Epithelial cell of proximal tubule (primary cell): ENCODE measurements at regions not wholly inside any gene's neighbourhood (a gene's known extent, or its start where the extent isn't known, plus 50 kb on each side); places are given as distances from the start of the nearest gene placed in this dataset.

ENCODE experiments used
- DNase-seq: peaks from one replicate; pipeline ENCODE4 v3.0.0-alpha.2; 2011; ENCODE audit warnings: low read depth
- H3K4me3 ChIP-seq: 2 replicates; pipeline ENCODE4 v1.5.1; 2011; ENCODE audit warnings: low read depth, mild to moderate bottlenecking, low read length
- TF ChIP-seq, protein P1 (sequence below): conservative IDR thresholded peaks from 2 replicates; pipeline ENCODE4 v1.5.1; 2012; ENCODE audit warnings: low read depth, mild to moderate bottlenecking, low read length

- no peak for DNase-seq
- TF ChIP-seq, protein P1, sequence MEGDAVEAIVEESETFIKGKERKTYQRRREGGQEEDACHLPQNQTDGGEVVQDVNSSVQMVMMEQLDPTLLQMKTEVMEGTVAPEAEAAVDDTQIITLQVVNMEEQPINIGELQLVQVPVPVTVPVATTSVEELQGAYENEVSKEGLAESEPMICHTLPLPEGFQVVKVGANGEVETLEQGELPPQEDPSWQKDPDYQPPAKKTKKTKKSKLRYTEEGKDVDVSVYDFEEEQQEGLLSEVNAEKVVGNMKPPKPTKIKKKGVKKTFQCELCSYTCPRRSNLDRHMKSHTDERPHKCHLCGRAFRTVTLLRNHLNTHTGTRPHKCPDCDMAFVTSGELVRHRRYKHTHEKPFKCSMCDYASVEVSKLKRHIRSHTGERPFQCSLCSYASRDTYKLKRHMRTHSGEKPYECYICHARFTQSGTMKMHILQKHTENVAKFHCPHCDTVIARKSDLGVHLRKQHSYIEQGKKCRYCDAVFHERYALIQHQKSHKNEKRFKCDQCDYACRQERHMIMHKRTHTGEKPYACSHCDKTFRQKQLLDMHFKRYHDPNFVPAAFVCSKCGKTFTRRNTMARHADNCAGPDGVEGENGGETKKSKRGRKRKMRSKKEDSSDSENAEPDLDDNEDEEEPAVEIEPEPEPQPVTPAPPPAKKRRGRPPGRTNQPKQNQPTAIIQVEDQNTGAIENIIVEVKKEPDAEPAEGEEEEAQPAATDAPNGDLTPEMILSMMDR, result no peak
- H3K4me3 ChIP-seq, result no peak overlapping the region
Observed at GRCh38 chr6:153538491-153538890, 407.4 kb upstream of the RGS17 start.

- no peak overlapping the region for H3K4me3 ChIP-seq
- DNase-seq, result peak; percentile 3
- TF ChIP-seq, protein P1, result no peak
Observed at GRCh38 chr6:153537422-153537821, 406.3 kb upstream of the RGS17 start.

- no peak overlapping the region for H3K4me3 ChIP-seq
- DNase-seq, result no peak
- TF ChIP-seq, protein P1, result no peak
Observed at GRCh38 chr6:153526479-153526878, 395.4 kb upstream of the RGS17 start.

GRCh38 chr6:153525998-153526397 lies 394.9 kb upstream of the RGS17 start:
- no peak overlapping the region for H3K4me3 ChIP-seq
- TF ChIP-seq, protein P1, result no peak
- no peak for DNase-seq

DNA sequence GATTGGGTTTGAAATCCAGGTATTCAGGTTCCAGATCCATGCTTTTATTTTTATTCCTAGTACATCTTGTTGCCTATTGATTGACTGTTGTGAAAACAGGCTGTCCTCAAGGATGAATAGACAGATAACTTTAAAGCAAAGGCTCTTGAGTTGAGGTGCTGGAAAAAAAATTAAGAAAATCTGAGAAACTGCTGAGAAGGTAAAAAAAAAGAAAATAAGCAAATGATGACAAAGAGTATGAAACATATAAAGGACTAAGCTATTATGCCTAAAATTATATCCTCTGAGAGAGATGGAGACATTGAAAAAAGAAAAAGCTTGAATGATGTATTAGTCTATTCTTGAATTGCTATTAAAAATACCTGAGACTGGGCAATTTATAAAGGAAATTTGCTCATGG lies 392.3 kb upstream of the RGS17 start:
- TF ChIP-seq, protein P1, result no peak
- H3K4me3 ChIP-seq, result no peak overlapping the region
- DNase-seq, result no peak

DNA sequence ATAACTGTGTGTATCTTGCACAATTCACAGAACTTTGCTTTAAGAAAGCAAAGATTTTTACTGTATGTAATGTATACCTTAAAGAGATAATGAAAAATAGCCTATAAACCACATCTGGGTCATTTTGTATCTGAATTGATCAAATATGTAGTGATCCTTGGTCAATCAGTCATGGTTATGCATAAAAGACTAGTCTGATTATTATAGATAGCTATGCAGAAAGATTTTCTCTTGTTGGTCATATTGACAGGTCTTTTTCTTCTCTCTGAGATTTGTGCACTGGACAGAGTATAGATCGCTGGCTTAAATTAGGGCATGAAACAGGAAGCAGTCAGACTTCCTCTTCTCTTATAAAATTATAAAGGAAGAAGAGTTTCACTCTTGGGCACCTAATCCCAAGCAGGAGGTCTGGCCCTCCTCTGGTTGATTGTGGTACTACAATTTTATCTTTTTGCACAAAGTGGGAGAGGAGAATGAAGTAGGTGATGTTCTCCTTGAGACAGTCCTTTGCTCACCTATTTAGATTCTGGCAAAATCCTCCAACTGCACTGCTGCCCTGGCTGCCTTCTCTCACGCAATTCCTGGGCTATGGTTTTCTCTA lies 380.9 kb upstream of the RGS17 start:
- no peak for DNase-seq
- TF ChIP-seq, protein P1, result peak; percentile 64
- H3K4me3 ChIP-seq, result no peak overlapping the region

- DNase-seq, result no peak
- TF ChIP-seq, protein P1, result peak; percentile 28
- no peak overlapping the region for H3K4me3 ChIP-seq
Observed at GRCh38 chr6:153503810-153504209, 372.7 kb upstream of the RGS17 start.
